Endothelial cell of umbilical vein (primary cell): ENCODE measurements at regions not wholly inside any gene's neighbourhood (a gene's known extent, or its start where the extent isn't known, plus 50 kb on each side); places are given as distances from the start of the nearest gene placed in this dataset.

ENCODE experiments used
- BruUV-seq: library from RNA; stranded (reverse); fragments of 400-500 nt; replicated peaks from 2 replicates; lab custom pipeline; 2021; lab: Mats Ljungman, UMichigan
- CTCF ChIA-PET: fragments of 300-600, 350-600 bp; sonication (Branson Sonifier 250); formaldehyde crosslinking; loops from one replicate; lab custom pipeline; 2021; ENCODE audit warnings: antibody characterized with exemption, inconsistent platforms; lab: Charles Lee
- POLR2A ChIA-PET: fragments of 300-600, 350-600 bp; sonication (Branson Sonifier 250); formaldehyde crosslinking; loops from one replicate; lab custom pipeline; 2021; ENCODE audit warnings: antibody characterized with exemption, inconsistent platforms; lab: Charles Lee
- DNase-seq: peaks from one replicate; pipeline ENCODE4 v3.0.0-alpha.2; 2011; ENCODE audit warnings: low read depth, low spot score
- FAIRE-seq: peaks from 2 replicates; lab custom pipeline; 2011; peaks lifted over from hg19 to GRCh38; lab: Jason Lieb, UNC
- H2AFZ ChIP-seq: 2 replicates; pipeline ENCODE4 v1.6.0; 2012; ENCODE audit warnings: low read depth, low read length, control low read depth, inconsistent platforms
- H3K27ac ChIP-seq: 2 replicates; pipeline ENCODE4 v1.5.1; 2011; ENCODE audit warnings: low read depth, mild to moderate bottlenecking, control low read depth, low read length, moderate library complexity; ENCODE audit not compliant: insufficient read depth
- H3K27me3 ChIP-seq, 2 experiments: 2 replicates each; pipeline versions ENCODE4 v1.6.0 to v1.6.1; 2011; ENCODE audit warnings: low read length in 2 of 2, mixed read lengths in 1 of 2; ENCODE audit not compliant: control insufficient read depth in 2 of 2, insufficient read depth in 2 of 2
- H3K36me3 ChIP-seq, 2 experiments: 2 replicates in 1 of 2; 3 replicates in 1 of 2; pipeline ENCODE4 v1.5.1; 2011; ENCODE audit warnings: low read length in 2 of 2, mild to moderate bottlenecking in 1 of 2, moderate library complexity in 1 of 2; ENCODE audit not compliant: control insufficient read depth in 2 of 2, insufficient read depth in 2 of 2; ENCODE audit errors: extremely low read depth in 1 of 2
- H3K4me1 ChIP-seq: 3 replicates; pipeline ENCODE4 v1.5.1; 2011; ENCODE audit warnings: mild to moderate bottlenecking, low read length; ENCODE audit not compliant: control insufficient read depth, insufficient read depth; ENCODE audit errors: extremely low read depth
- H3K4me2 ChIP-seq: 2 replicates; pipeline ENCODE4 v1.6.1; 2011; ENCODE audit warnings: low read length, control low read depth, mixed read lengths; ENCODE audit not compliant: insufficient read depth
- H3K4me3 ChIP-seq, 3 experiments: fragments of 200-600 bp in 1 of 3; sonication (generic), shearing (Covaris generic) in 1 of 3; replicated peaks in 1 of 3; 2 replicates each; pipeline ENCODE4 v1.5.1; 2011 to 2016; ENCODE audit warnings: control low read depth in 3 of 3, low read length in 3 of 3, mild to moderate bottlenecking in 2 of 3, inconsistent platforms in 1 of 3, low read depth in 1 of 3, moderate library complexity in 1 of 3; ENCODE audit not compliant: insufficient read depth in 1 of 3
- H3K79me2 ChIP-seq: 2 replicates; pipeline ENCODE4 v1.6.0; 2012; ENCODE audit warnings: low read length, inconsistent platforms; ENCODE audit not compliant: control insufficient read depth, insufficient read depth
- H3K9ac ChIP-seq: replicated peaks from 2 replicates; pipeline ENCODE3; 2011; ENCODE audit warnings: low read length, control low read depth; ENCODE audit not compliant: insufficient read depth; ENCODE audit errors: extremely low read depth
- H3K9me1 ChIP-seq: replicated peaks from 3 replicates; pipeline ENCODE4 v1.6.0; 2011; ENCODE audit warnings: mild to moderate bottlenecking, low read length; ENCODE audit not compliant: control insufficient read depth, insufficient read depth; ENCODE audit errors: extremely low read depth
- H3K9me3 ChIP-seq: replicated peaks from 2 replicates; pipeline ENCODE4 v1.5.1; 2012; ENCODE audit warnings: low read length, inconsistent platforms; ENCODE audit not compliant: control insufficient read depth, insufficient read depth
- H4K20me1 ChIP-seq: replicated peaks from 2 replicates; pipeline ENCODE3; 2011; ENCODE audit warnings: mild to moderate bottlenecking, low read length; ENCODE audit not compliant: control insufficient read depth, insufficient read depth; ENCODE audit errors: extremely low read depth
- EZH2 ChIP-seq: IDR thresholded peaks from 2 replicates; pipeline ENCODE4 v1.6.1; 2012; ENCODE audit warnings: borderline replicate concordance, low read depth, mild to moderate bottlenecking, moderate library complexity, low read length, inconsistent platforms; ENCODE audit not compliant: severe bottlenecking
- FOS ChIP-seq: IDR thresholded peaks from 2 replicates; pipeline ENCODE4 v1.6.1; 2011; ENCODE audit warnings: mild to moderate bottlenecking, low read length, moderate library complexity, borderline replicate concordance; ENCODE audit not compliant: insufficient read depth
- GATA2 ChIP-seq: IDR thresholded peaks from 2 replicates; pipeline ENCODE4 v1.7.0; 2011; ENCODE audit warnings: low read depth, mild to moderate bottlenecking, moderate library complexity, mixed read lengths, low read length; ENCODE audit not compliant: insufficient read length, insufficient read depth
- JUN ChIP-seq: IDR thresholded peaks from 2 replicates; pipeline ENCODE4 v1.6.1; 2011; ENCODE audit warnings: borderline replicate concordance, low read depth; ENCODE audit not compliant: insufficient read length, insufficient read depth
- MYC ChIP-seq: IDR thresholded peaks from one replicate; pipeline ENCODE4 v1.6.1; 2011; ENCODE audit warnings: mild to moderate bottlenecking, low read depth, low read length
- POLR2A ChIP-seq: IDR thresholded peaks from 2 replicates; pipeline ENCODE4 v1.6.1; 2012; ENCODE audit warnings: low read depth, mild to moderate bottlenecking, control low read depth, low read length
- POLR2AphosphoS5 ChIP-seq: IDR thresholded peaks from 2 replicates; pipeline ENCODE4 v1.6.1; 2012; ENCODE audit warnings: low read depth, mild to moderate bottlenecking, control low read depth, low read length, moderate library complexity; ENCODE audit not compliant: insufficient read depth
- dilution Hi-C: fragments of 300-500 bp; cut with MboI; formaldehyde crosslinking; loops from one replicate; pipeline ENCODE4 v1.15.0; 2019; ENCODE audit warnings: low sequenced_read_pairs; ENCODE audit not compliant: extremely low pct_ligation_motif_present
- intact Hi-C: fragments of 100-400 bp; cut with micrococcal nuclease; formaldehyde crosslinking; loops from one replicate; pipeline ENCODE4 v1.10.0; 2022
- TF ChIP-seq, protein P1 (sequence below): IDR thresholded peaks from 2 replicates; pipeline ENCODE4 v1.6.1; 2011; ENCODE audit not compliant: insufficient read depth, insufficient read length
- TF ChIP-seq, protein P2 (sequence below), 2 donors: IDR thresholded peaks; 1 replicate in 1 of 2; 2 replicates in 1 of 2; pipeline ENCODE4 v1.5.1; 2011; ENCODE audit warnings: low read length in 2 of 2, mild to moderate bottlenecking in 2 of 2, moderate library complexity in 2 of 2, control low read depth in 1 of 2, inconsistent platforms in 1 of 2, low read depth in 1 of 2; ENCODE audit not compliant: insufficient read depth in 1 of 2; ENCODE audit errors: extremely low read depth in 1 of 2

DNA sequence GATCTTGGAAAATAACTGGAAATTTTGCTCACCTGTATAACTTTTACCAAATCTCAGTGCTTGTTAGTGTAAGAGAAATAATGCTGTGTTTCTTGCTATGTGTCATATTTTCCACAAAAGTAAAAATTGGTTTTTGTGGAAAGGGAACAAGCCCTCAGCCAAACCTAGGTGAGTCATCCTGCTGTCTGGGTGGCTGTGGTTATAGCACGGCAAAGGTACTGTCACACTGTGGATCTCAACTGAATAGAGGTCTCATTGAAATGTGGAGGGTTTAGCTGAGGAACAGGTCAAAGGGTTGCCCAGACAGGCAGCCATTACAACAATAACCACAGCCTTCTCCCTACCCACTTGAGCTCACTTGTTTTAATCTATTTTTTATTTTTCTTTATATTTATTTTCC is 338.8 kb upstream of the DACH1 start:
- CTCF ChIA-PET: no interaction called here
- no peaks in the 10 kb centered on the region for H3K4me1 ChIP-seq
- no TSS peak for BruUV-seq
- dilution Hi-C loops: no loop called here
- H4K20me1 ChIP-seq: no peaks in the 10 kb centered on the region
- no peak overlapping the region for H3K4me3 ChIP-seq
- no peak overlapping the region for H3K4me2 ChIP-seq
- no peaks in the 10 kb centered on the region for H3K79me2 ChIP-seq
- no peaks in the 10 kb centered on the region for H3K36me3 ChIP-seq
- POLR2A ChIA-PET: no interaction called here
- TF ChIP-seq EZH2 (no peak), MYC (no peak), JUN (no peak), FOS (no peak), POLR2A (no peak), GATA2 (no peak), POLR2AphosphoS5 (no peak)
- TF ChIP-seq, protein P1, sequence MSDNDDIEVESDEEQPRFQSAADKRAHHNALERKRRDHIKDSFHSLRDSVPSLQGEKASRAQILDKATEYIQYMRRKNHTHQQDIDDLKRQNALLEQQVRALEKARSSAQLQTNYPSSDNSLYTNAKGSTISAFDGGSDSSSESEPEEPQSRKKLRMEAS: no peak
- TF ChIP-seq, protein P2, sequence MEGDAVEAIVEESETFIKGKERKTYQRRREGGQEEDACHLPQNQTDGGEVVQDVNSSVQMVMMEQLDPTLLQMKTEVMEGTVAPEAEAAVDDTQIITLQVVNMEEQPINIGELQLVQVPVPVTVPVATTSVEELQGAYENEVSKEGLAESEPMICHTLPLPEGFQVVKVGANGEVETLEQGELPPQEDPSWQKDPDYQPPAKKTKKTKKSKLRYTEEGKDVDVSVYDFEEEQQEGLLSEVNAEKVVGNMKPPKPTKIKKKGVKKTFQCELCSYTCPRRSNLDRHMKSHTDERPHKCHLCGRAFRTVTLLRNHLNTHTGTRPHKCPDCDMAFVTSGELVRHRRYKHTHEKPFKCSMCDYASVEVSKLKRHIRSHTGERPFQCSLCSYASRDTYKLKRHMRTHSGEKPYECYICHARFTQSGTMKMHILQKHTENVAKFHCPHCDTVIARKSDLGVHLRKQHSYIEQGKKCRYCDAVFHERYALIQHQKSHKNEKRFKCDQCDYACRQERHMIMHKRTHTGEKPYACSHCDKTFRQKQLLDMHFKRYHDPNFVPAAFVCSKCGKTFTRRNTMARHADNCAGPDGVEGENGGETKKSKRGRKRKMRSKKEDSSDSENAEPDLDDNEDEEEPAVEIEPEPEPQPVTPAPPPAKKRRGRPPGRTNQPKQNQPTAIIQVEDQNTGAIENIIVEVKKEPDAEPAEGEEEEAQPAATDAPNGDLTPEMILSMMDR (IDR thresholded peaks at IDR 0.05; ENCODE audit: extremely low read depth in 1 of 2, insufficient read depth in 1 of 2, low read depth in 1 of 2, low read length in 2 of 2): no peak
- no peak overlapping the region for H2AFZ ChIP-seq
- FAIRE-seq (no peak), DNase-seq (no peak)
- H3K9ac ChIP-seq: no peak overlapping the region
- no peaks in the 10 kb centered on the region for H3K9me3 ChIP-seq
- no peaks in the 10 kb centered on the region for H3K27me3 ChIP-seq
- intact Hi-C loops: no loop called here
- H3K9me1 ChIP-seq: peaks cover 3% of the 10 kb centered on the region
- H3K27ac ChIP-seq: no peak overlapping the region
